K562 (cell line): ENCODE measurements at regions not wholly inside any gene's neighbourhood (a gene's known extent, or its start where the extent isn't known, plus 50 kb on each side); places are given as distances from the start of the nearest gene placed in this dataset.

ENCODE experiments used
- ATAC-seq: fragments of 200-7000 bp; cut with Tn5 transposase; 3 replicates; pipeline ENCODE4 v1.9.1; 2020; ENCODE audit warnings: moderate library complexity
- BruUV-seq: library from RNA; stranded (reverse); fragments of 400-500 nt; replicated peaks from 2 replicates; lab custom pipeline; 2021; lab: Mats Ljungman, UMichigan
- CTCF ChIA-PET: fragments of 300-600 bp; formaldehyde crosslinking; extraction: SDS; loops from one replicate; lab custom pipeline; 2021; ENCODE audit warnings: low intra/inter-chr PET ratio; lab: Yijun Ruan, JAX
- POLR2A ChIA-PET: fragments of 300-600, 350-650 bp; sonication (Branson Sonifier 250); formaldehyde crosslinking; extraction: SDS; loops from one replicate; lab custom pipeline; 2021; ENCODE audit warnings: antibody characterized with exemption, inconsistent platforms; lab: Yijun Ruan, JAX
- DNase-seq, 4 experiments: peaks; one replicate each; pipeline versions ENCODE4 v3.0.0 to v3.0.0-alpha.2; 2011 to 2018; ENCODE audit warnings: low spot score in 3 of 4, mixed read lengths in 3 of 4; ENCODE audit errors: extremely low read depth in 1 of 4
- FAIRE-seq: peaks from 2 replicates; lab custom pipeline; 2011; peaks lifted over from hg19 to GRCh38; lab: Jason Lieb, UNC
- H2AFZ ChIP-seq: 2 replicates; pipeline ENCODE4 v1.6.0; 2011; ENCODE audit warnings: low read depth, low read length, control low read depth, inconsistent platforms
- H3K27ac ChIP-seq: fragments of 200-600 bp; 3 replicates; pipeline ENCODE4 v1.8.0; 2011; ENCODE audit warnings: low read depth, mild to moderate bottlenecking, control low read depth, inconsistent platforms, low read length, moderate library complexity, mixed read lengths; ENCODE audit errors: extremely low read depth
- H3K27me3 ChIP-seq, 2 experiments: fragments of 300-600 bp in 1 of 2; 2 replicates in 1 of 2; 3 replicates in 1 of 2; pipeline versions ENCODE4 v1.6.0 to v1.8.0; 2011; ENCODE audit warnings: inconsistent platforms in 2 of 2, low read length in 2 of 2, mild to moderate bottlenecking in 1 of 2, mixed read lengths in 1 of 2, moderate library complexity in 1 of 2; ENCODE audit not compliant: control insufficient read depth in 2 of 2, insufficient read depth in 2 of 2
- H3K36me3 ChIP-seq: fragments of 300-600 bp; 3 replicates; pipeline ENCODE4 v1.8.0; 2011; ENCODE audit warnings: mild to moderate bottlenecking, low read length, inconsistent platforms; ENCODE audit not compliant: control insufficient read depth, insufficient read depth
- H3K4me1 ChIP-seq, 2 experiments: fragments of 200-600 bp in 1 of 2; replicated peaks in 1 of 2; 2 replicates in 1 of 2; 3 replicates in 1 of 2; pipeline versions ENCODE4 v1.5.1 to v1.8.0; 2011; ENCODE audit warnings: inconsistent platforms in 2 of 2, low read length in 2 of 2, mild to moderate bottlenecking in 1 of 2, mixed read lengths in 1 of 2, moderate library complexity in 1 of 2; ENCODE audit not compliant: control insufficient read depth in 2 of 2, insufficient read depth in 2 of 2
- H3K4me2 ChIP-seq: 2 replicates; pipeline ENCODE4 v1.6.1; 2011; ENCODE audit warnings: low read length, control low read depth, inconsistent platforms, mixed read lengths; ENCODE audit not compliant: insufficient read depth
- H3K4me3 ChIP-seq: fragments of 200-600 bp; sonication (generic), shearing (Covaris generic); 2 replicates; pipeline ENCODE4 v1.5.1; 2016; ENCODE audit warnings: control low read depth, inconsistent platforms
- H3K79me2 ChIP-seq: fragments of 200-600 bp; 3 replicates; pipeline ENCODE4 v1.8.0; 2011; ENCODE audit warnings: low read length, inconsistent platforms; ENCODE audit not compliant: control insufficient read depth, insufficient read depth
- H3K9ac ChIP-seq, 2 experiments: 2 replicates each; pipeline versions ENCODE4 v1.6.0 to v1.6.1; 2011; ENCODE audit warnings: low read depth in 2 of 2, low read length in 2 of 2, control low read depth in 1 of 2, inconsistent platforms in 1 of 2, mild to moderate bottlenecking in 1 of 2, mixed read lengths in 1 of 2; ENCODE audit not compliant: insufficient read depth in 1 of 2
- H3K9me1 ChIP-seq: one replicate; pipeline ENCODE4 v1.6.0; 2011; ENCODE audit warnings: inconsistent platforms, mild to moderate bottlenecking, low read length, moderate library complexity; ENCODE audit not compliant: control insufficient read depth, insufficient read depth
- H3K9me3 ChIP-seq: replicated peaks from 2 replicates; pipeline ENCODE4 v1.5.1; 2011; ENCODE audit warnings: low read depth, low read length, inconsistent platforms; ENCODE audit not compliant: control insufficient read depth, insufficient read depth
- H4K20me1 ChIP-seq: replicated peaks from 2 replicates; pipeline ENCODE4 v1.6.1; 2011; ENCODE audit warnings: low read length, inconsistent platforms, mixed read lengths; ENCODE audit not compliant: control insufficient read depth, insufficient read depth
- CBX8 ChIP-seq: fragments of 200-600 bp; sonication (generic); IDR thresholded peaks from 2 replicates; pipeline ENCODE4 v1.6.1; 2012; ENCODE audit warnings: borderline replicate concordance, mixed run types, low read depth, mild to moderate bottlenecking, moderate library complexity, mixed read lengths, low read length, control low read depth, inconsistent platforms; ENCODE audit not compliant: poor library complexity, severe bottlenecking; ENCODE audit errors: extremely low read depth
- CHCHD3 ChIP-seq: fragments of 250-450 bp; sonication (Bioruptor Pico); IDR thresholded peaks from 2 replicates; pipeline ENCODE4 v2.1.2; 2022; ENCODE audit warnings: mild to moderate bottlenecking
- DPF2 ChIP-seq: fragments of 450-650 bp; IDR thresholded peaks from 2 replicates; pipeline ENCODE4 v1.6.1; 2016
- HBP1 ChIP-seq: fragments of 450-650 bp; formaldehyde crosslinking; IDR thresholded peaks from 2 replicates; pipeline ENCODE4 v1.4.0; 2022; ENCODE audit warnings: missing genetic modification characterization
- HOXB6 ChIP-seq: fragments of 250-450 bp; sonication (Bioruptor Pico); IDR thresholded peaks from 2 replicates; pipeline ENCODE4 v1.5.1; 2022; ENCODE audit warnings: mild to moderate bottlenecking, borderline replicate concordance
- MGA ChIP-seq: fragments of 450-650 bp; IDR thresholded peaks from 2 replicates; pipeline ENCODE4 v1.6.1; 2016; ENCODE audit warnings: mild to moderate bottlenecking, moderate library complexity
- NUFIP1 ChIP-seq: fragments of 450-650 bp; IDR thresholded peaks from 2 replicates; pipeline ENCODE4 v1.6.1; 2018; ENCODE audit not compliant: partially characterized antibody
- RFX7 ChIP-seq: fragments of 250-450 bp; sonication (Bioruptor Pico); IDR thresholded peaks from 2 replicates; pipeline ENCODE4 v1.5.1; 2021; ENCODE audit warnings: mild to moderate bottlenecking
- TRIM24 ChIP-seq, 2 experiments: fragments of 450-650 bp; IDR thresholded peaks; 2 replicates each; pipeline ENCODE4 v1.6.1; 2016
- ZFP30 ChIP-seq: fragments of 250-450 bp; sonication (Bioruptor Pico); IDR thresholded peaks from 2 replicates; pipeline ENCODE4 v1.8.0; 2022; ENCODE audit warnings: moderate library complexity, mild to moderate bottlenecking, inconsistent platforms, borderline replicate concordance
- ZNF239 ChIP-seq: fragments of 250-450 bp; sonication (Bioruptor Pico); IDR thresholded peaks from 2 replicates; pipeline ENCODE4 v1.4.0; 2020; ENCODE audit warnings: mild to moderate bottlenecking
- whole genome bisulfite sequencing: fragments of 100-300 bp; shearing (Covaris generic); methylation state at CpG from one replicate; pipeline ENCODE4 v1.1.6; 2016; ENCODE audit warnings: low coverage, mixed read lengths; ENCODE audit not compliant: insufficient coverage; ENCODE audit errors: missing lambda C conversion rate; 5-methylcytosine and 5-hydroxymethylcytosine counted together
- in situ Hi-C: fragments of 300-500 bp; cut with MboI; formaldehyde crosslinking; loops from 4 replicates; pipeline ENCODE4 v1.15.0; 2018; ENCODE audit warnings: inconsistent platforms, mixed read lengths
- intact Hi-C: fragments of 100-400 bp; cut with micrococcal nuclease; formaldehyde crosslinking; loops from 2 replicates; pipeline ENCODE4 v1.14.2; 2022

- ATAC-seq (no peak), FAIRE-seq (no peak), DNase-seq (no peak)
- Histone ChIP-seq H3K9me1 (no peaks in the 10 kb centered on the region), H3K9ac (no peak overlapping the region), H3K27me3 (peaks cover 2 to 29% of the 10 kb centered on the region in 2 experiments; a peak in 2 of 5 replicates), H2AFZ (no peak overlapping the region), H4K20me1 (no peaks in the 10 kb centered on the region), H3K36me3 (no peaks in the 10 kb centered on the region), H3K4me3 (no peak overlapping the region), H3K9me3 (no peaks in the 10 kb centered on the region), H3K4me1 (no peaks in the 10 kb centered on the region), H3K4me2 (no peak overlapping the region), H3K27ac (no peak overlapping the region), H3K79me2 (no peaks in the 10 kb centered on the region)
- ChIA-PET CTCF (no interaction called here), POLR2A (interaction anchor here (0.7 kb wide), 1 partner anchor 1818 kb away, joined by 3 read pairs; no protein-coding TSS in a partner anchor)
- intact Hi-C loops, result no loop called here
- in situ Hi-C loops, result no loop called here
- WGBS, result 2% methylated on average over 5 of the region's 5 CpGs
- BruUV-seq, result no TSS peak
- TF ChIP-seq ZNF239 (no peak), TRIM24 (IDR thresholded peaks at IDR 0.05) (no peak), HOXB6 (CRISPR knock-in tag) (no peak), HBP1 (CRISPR knock-in tag) (no peak), MGA (no peak), ZFP30 (CRISPR knock-in tag) (no peak), CBX8 (no peak), CHCHD3 (CRISPR knock-in tag) (no peak), NUFIP1 (no peak), RFX7 (no peak), DPF2 (no peak)
Measured at GRCh38 chr4:53923921-53924320, 140.5 kb downstream of the CHIC2 start.
